NCI-H2227 (cell line): ENCODE measurements at regions not wholly inside any gene's neighbourhood (a gene's known extent, or its start where the extent isn't known, plus 50 kb on each side); places are given as distances from the start of the nearest gene placed in this dataset.
"Not testable (repeated sequence)": the region's sequence is repeated elsewhere in the genome, so short reads cannot be mapped to it uniquely, and the experiment has no call there.

Source experiments
- DNase-seq: peaks from one replicate; lab custom pipeline; 2025; ENCODE audit not compliant: unreplicated experiment; lab: John Stamatoyannopoulos, UW

DNA sequence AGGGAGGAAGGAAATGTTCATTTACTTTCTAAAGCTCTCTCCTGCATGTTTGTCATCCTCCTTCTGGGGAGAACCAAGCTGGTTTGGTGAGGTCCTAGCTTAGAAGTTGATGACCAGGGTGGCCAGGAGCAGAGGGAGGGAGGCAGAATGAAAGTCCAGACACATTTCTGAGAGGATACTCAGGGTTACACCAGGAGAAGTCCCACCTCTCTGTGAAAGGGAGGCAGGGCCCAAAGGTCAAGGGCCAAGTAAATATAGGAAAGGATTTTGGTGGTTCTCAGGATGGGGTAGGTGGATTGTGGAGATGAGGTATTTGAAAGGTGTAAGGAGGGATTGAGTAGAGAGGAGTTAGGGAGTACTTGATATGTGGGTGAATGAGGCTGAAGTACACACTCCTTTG is 58.0 kb upstream of the FBXO11 start:
- DNase-seq: no peak

GRCh38 chr2:47964722-47965434 is 58.6 kb upstream of the FBXO11 start:
- no peak for DNase-seq

DNA sequence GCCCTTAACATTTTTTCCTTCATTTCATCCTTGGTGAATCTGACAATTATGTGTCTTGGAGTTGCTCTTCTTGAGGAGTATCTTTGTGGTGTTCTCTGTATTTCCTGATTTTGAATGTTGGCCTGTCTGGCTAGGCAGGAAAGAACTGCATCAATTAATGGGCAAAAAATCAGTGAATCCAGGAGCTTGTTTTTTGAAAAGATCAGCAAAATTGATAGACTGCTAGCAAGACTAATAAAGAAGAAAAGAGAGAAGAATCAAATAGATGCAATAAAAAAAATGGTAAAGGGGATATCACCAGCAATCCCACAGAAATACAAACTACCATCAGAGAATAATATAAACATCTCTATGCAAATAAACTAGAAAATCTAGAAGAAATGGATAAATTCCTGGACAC is 70.4 kb upstream of the FBXO11 start:
- DNase-seq: not testable (repeated sequence)

DNA sequence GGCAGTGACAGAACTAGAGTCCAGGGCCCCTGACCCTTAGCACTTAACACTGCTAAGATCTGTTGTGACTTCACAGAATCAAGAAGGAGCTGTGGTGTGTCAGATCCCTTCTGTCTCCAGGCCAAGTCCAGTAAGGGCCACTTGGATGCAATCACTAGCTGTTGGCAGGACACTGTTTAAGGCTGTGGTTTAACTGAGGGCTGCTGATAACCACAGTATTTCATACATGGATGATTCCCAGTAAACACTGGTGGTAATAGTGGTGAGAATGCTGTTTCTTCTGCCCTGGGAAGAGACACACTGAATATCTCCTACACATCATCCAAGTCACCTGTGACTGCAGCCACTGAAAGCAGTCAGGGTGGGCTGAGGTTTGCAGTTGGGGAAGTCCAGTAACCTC is 77.7 kb upstream of the FBXO11 start:
- no peak for DNase-seq

GRCh38 chr2:47990503-47990902 is 84.2 kb upstream of the FBXO11 start:
- DNase-seq: no peak

GRCh38 chr2:47992671-47993070 is 86.4 kb upstream of the FBXO11 start:
- DNase-seq: no peak

- DNase-seq: no peak
Measured at GRCh38 chr2:47996808-47997207, 90.5 kb upstream of the FBXO11 start.

DNA sequence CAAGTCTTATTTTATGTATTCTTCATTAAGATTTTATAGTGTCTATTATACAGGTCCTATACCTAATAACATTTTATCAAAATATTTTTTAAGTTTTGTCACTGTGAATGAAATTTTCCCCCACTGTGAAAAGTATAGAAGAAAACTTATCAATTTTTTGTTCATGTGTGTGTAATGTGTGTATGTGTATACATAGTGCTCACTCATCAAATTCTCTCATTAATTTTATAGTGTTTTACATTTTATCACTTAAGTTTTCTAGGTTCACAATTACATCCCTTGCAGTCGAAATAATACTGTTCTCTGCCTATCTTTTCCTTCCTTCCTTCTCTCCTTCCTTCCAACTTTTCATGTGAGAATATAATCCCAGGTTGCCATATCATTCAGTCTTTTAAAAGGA is 93.2 kb upstream of the FBXO11 start:
- DNase-seq: no peak

DNA sequence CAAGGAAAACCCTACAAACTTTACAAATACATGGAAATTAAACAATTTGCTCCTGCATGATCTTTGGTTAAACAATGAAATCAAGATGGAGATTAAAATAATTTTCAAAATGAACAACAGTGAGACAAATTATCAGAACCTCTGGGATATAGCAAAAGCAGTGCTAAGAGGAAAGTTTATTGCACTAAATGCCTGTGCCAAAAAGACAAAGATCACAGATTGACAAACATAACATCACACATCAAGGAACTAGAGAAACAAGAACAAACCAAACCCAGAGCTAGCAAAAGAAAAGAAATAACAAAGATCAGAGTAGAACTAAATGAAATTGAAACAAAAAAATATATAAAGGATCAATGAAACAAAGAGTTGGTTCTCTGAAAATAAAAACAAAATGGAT is 95.2 kb upstream of the FBXO11 start:
- no peak for DNase-seq

DNA sequence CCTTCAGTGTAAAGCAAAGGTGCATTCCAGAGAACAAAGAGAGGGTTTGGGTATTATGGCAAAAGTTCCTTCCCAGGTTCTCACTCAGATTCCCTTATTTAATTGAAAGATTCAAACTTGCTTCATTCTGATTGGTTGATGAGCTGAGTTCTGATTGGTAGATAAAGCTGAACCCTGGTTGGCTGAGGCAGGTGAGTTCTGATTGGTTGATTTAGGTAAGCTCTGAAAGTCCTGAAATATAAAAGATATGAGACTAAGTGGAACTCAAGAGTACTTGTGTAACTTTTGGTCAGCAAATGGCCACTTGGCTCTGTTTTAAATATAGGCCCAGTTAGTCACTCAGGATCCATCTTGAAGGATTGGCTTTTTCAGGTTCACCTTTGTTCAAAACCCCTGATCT is 99.8 kb upstream of the FBXO11 start:
- no peak for DNase-seq

DNA sequence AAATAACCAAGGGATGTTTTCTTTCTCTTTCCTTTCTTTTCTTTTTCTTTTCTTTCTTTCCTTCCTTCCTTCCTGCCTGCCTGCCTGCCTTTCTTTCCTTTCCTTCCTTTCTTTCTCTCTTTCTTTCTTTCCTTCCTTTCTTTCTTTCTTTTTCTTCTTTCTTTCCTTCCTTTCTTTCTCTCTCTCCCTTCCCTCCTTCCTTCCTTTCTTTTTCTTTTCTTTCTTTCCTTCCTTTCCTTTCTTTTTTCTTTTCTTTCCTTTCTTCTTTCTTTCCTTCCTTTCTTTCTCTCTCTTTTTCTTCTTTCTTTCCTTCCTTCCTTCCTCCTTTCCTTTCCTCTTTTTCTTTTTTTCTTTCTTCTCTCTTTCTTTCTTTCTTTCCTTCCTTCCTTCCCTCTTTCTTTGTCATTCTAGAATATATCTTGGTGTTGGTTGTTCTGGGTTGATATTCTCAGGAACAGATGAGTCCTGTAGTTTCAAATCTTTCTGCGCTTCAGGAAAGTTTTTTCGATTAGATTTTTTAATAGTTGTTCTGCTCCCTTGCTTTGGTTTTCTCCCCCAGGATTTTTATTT is 101.5 kb upstream of the FBXO11 start:
- no peak for DNase-seq

DNA sequence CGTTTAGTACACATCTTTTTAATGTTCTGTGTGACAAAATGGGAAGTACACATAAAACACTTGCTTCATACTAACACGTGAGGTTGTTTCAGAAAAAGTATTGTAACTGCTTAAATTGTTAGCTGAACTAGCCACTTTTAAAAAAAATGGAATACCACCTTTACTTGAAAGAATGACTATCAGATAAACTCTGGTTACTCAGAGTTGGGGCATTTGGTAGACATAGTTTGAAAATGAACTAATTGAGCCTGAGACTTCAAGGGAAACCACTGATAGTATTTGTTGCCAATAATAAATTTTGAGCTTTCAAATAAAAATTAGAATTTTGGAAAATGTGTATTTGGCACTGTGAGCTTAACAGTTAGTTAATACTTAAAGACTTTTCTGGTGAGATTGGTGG is 103.0 kb upstream of the FBXO11 start:
- no peak for DNase-seq

DNA sequence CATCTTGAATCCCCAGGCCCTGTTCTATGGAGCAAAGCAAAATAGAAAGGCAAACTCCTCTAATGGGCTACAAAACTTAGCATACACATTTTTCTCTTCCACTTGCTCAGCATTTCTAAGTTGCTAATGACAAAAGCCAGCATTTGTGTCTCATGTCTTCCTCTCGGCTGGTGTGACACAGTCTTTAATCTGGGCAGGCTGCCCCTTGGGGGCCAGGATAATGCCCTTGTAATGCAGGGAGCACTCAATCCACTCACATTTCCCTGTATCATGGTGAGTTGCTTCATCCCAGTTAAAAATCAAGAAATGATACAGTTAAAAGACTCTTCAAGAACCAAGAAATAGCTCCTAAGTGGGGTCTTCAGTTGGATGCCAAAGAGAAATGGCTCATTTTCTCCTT is 109.1 kb upstream of the FBXO11 start:
- no peak for DNase-seq

DNA sequence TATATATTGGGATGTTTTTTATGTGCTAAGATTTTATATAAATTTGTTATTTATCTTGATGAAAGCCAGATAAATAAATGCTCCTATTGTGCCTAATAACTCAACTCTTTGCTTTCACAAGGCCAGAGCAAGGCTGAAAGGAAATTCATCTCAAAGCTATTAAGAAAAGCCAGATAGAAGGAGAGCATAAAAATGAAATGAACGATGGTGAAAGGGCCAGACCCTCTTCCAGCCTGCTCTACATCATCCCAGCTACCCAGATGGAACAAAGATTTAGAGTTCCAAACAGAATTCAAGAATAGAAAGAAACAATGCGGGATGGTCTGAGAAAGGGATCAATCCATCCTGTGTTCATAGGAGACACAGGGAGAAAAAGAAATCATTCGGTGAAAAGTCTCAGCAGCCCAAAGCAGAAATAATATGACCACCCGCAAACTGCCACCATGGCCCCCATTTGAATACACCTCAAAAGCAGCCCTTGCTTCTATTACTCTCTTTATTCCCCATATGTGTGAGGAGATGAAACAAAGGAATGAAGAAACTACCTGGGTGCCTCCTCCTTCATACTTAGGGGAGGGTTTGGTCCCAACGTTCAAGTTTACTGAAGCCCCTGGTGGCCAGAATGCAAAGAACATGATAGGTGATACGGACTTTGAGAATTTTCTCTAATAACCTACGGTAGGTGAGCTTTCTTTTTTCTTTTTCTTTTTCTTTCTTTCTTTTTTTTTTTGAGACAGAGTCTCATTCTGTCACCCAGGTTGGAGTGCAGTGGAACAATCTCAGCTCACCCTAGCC is 110.1 kb upstream of the FBXO11 start:
- no peak for DNase-seq

DNA sequence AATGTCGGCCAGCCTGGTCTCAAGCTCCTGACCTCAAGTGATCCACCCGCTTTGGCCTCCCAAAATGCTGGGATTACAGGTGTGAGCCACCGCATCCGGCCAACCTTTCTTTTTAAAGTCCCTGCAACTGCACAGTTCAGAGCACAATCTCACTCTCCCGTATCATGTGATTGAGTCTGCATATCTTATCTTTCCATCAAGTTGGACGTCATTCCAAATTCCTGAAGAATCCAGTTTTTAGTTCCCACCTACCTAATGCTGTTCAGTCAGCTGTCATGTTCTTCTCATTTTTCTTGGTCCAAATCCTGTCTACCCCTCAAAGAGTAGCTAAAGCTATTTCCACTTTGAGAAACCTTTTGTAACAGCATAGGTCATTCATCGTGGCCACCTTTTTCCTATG is 110.8 kb upstream of the FBXO11 start:
- DNase-seq: no peak

- no peak for DNase-seq
Measured at GRCh38 chr2:48018480-48018879, 112.2 kb upstream of the FBXO11 start.

DNA sequence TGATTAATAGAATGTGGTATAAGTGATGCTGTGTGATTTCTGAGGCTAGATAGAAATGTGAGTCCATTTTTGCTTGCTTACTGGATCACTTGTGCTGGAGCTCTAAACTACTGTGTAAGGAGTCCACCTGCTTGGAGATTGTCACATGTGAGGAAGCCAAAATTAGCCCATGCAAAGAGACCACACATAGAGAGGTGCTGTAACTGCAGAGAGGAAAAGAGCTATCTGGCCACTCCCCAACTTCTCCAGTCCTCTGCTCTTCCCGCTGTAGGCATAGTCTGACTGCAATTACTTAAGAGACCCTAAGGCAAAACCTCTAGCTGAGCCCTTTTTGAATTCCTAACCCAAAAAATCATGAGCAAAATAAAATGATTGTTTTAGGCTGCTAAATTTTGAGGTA is 120.6 kb upstream of the FBXO11 start:
- DNase-seq: no peak

DNA sequence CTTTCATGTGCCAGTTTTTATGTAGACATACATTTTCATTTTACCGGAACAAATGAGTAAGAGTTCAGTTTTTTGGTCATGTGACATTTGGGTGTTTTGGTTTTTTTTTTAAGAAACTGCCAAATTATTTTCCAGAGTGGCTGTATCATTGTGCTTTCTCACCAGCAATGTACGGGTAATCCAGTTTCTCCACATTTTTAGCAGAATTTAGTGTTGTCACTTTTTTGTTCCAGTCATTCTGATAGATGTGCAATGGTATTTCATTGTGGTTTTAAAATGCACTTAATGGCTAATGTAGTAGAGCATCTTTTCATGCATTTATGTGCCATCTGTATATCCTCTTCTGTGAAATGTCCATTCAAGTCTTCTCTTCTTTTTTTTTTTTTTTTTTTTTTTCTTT is 126.5 kb upstream of the FBXO11 start:
- DNase-seq: no peak

DNA sequence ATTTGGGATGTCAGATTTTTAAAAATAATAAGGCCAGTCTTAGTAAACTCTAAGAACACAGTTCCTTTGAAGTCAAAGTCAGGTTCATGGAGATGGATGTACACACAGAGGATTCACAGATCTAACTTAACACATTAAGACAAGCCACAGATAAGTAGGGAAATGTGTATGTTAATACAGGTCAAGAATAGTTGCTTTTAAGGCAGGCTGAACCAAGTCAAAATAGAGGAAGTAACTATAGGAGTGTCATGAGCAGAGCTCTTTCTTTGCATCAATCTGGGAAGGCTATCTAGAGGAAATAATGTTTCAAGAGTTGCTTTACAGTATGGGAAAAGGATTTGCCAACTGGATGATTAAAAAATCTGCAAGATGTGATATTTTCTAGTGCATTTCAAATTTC is 128.0 kb upstream of the FBXO11 start:
- DNase-seq: no peak

DNA sequence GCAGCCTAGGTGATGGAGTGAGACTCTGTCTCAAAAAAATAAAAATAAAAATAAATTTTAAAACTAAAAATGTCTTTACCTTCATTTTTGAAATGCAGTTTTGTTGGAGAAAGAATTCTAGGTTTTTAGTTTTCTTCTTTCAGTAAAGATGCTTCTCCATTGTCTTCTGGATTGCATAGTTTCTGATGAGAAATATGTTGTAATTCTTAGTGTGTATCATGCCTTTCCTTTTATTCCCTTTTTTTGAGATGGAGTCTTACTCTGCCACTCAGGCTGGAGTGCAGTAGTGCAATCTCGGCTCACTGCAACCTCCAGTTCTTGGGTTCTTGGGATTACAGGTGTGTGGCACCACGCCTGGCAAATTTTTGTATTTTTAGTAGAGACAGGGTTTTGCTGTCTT is 130.0 kb upstream of the FBXO11 start:
- DNase-seq: no peak

- no peak for DNase-seq
Measured at GRCh38 chr2:48039209-48039990, 133.1 kb upstream of the FBXO11 start.
